HEK293 (cell line): ENCODE measurements at regions not wholly inside any gene's neighbourhood (a gene's known extent, or its start where the extent isn't known, plus 50 kb on each side); places are given as distances from the start of the nearest gene placed in this dataset.

Experiments used
- CTCF ChIA-PET: fragments of 350-600 bp; formaldehyde crosslinking; extraction: SDS; loops from one replicate; lab custom pipeline; 2021; ENCODE audit warnings: antibody characterized with exemption; lab: Yijun Ruan, JAX
- POLR2A ChIA-PET: fragments of 300-600 bp; formaldehyde crosslinking; extraction: SDS; loops from one replicate; lab custom pipeline; 2020; ENCODE audit warnings: antibody characterized with exemption, inconsistent platforms; lab: Yijun Ruan, JAX
- H3K27ac ChIP-seq: fragments of 200-500 bp; sonication (Bioruptor generic); 2 replicates; pipeline ENCODE4 v1.5.1; 2014; ENCODE audit warnings: low read depth, low read length, control low read depth, inconsistent platforms; ENCODE audit errors: extremely low read depth
- H3K36me3 ChIP-seq, 2 experiments: fragments of 200-500 bp in 1 of 2; sonication (Bioruptor generic) in 1 of 2; 1 replicate in 1 of 2; 2 replicates in 1 of 2; pipeline ENCODE4 v1.5.1; 2014 to 2017; ENCODE audit warnings: inconsistent platforms in 2 of 2, low read length in 2 of 2; ENCODE audit not compliant: control insufficient read depth in 2 of 2, insufficient read depth in 1 of 2
- H3K4me1 ChIP-seq: fragments of 200-500 bp; sonication (Bioruptor generic); 2 replicates; pipeline ENCODE4 v1.5.1; 2014; ENCODE audit warnings: mild to moderate bottlenecking, low read length, inconsistent platforms; ENCODE audit not compliant: control insufficient read depth, insufficient read depth
- H3K4me3 ChIP-seq: 2 replicates; pipeline ENCODE4 v1.5.1; 2011; ENCODE audit warnings: low read depth, mild to moderate bottlenecking, control low read depth, low read length, moderate library complexity
- H3K9me3 ChIP-seq: fragments of 200-500 bp; sonication (Bioruptor generic); 2 replicates; pipeline ENCODE4 v1.5.1; 2014; ENCODE audit warnings: low read depth, low read length, inconsistent platforms; ENCODE audit not compliant: control insufficient read depth, insufficient read depth
- GLIS1 ChIP-seq: fragments of 450-650 bp; formaldehyde crosslinking; IDR thresholded peaks from 2 replicates; pipeline ENCODE4 v1.5.1; 2016; ENCODE audit warnings: missing biosample characterization, missing genetic modification characterization
- HOXA7 ChIP-seq: sonication (generic); formaldehyde crosslinking; IDR thresholded peaks from 2 replicates; pipeline ENCODE4 v1.8.1; 2022; ENCODE audit warnings: missing genetic modification reagents, borderline replicate concordance
- KLF1 ChIP-seq: fragments of 450-650 bp; formaldehyde crosslinking; IDR thresholded peaks from 2 replicates; pipeline ENCODE4 v1.5.1; 2016; ENCODE audit warnings: missing biosample characterization, missing genetic modification characterization
- ZBTB48 ChIP-seq: fragments of 450-650 bp; formaldehyde crosslinking; IDR thresholded peaks from 2 replicates; pipeline ENCODE4 v1.5.1; 2016; ENCODE audit warnings: missing biosample characterization, missing genetic modification characterization
- ZNF169 ChIP-seq: fragments of 450-650 bp; formaldehyde crosslinking; IDR thresholded peaks from 2 replicates; pipeline ENCODE4 v1.5.1; 2016; ENCODE audit warnings: missing biosample characterization, missing genetic modification characterization
- ZNF24 ChIP-seq: fragments of 450-650 bp; formaldehyde crosslinking; IDR thresholded peaks from 2 replicates; pipeline ENCODE4 v1.5.1; 2016; ENCODE audit warnings: missing biosample characterization, missing genetic modification characterization
- ZNF354C ChIP-seq: fragments of 450-650 bp; formaldehyde crosslinking; IDR thresholded peaks from 2 replicates; pipeline ENCODE4 v1.5.1; 2016; ENCODE audit warnings: missing biosample characterization, missing genetic modification characterization, low read depth, borderline replicate concordance
- ZNF366 ChIP-seq: fragments of 450-650 bp; formaldehyde crosslinking; conservative IDR thresholded peaks from 2 replicates; pipeline ENCODE4 v1.5.1; 2016; ENCODE audit warnings: missing biosample characterization, missing genetic modification characterization
- ZNF37A ChIP-seq: fragments of 450-650 bp; IDR thresholded peaks from 2 replicates; pipeline ENCODE4 v1.5.1; 2018; ENCODE audit warnings: missing biosample characterization, missing genetic modification characterization
- ZNF449 ChIP-seq: fragments of 450-650 bp; formaldehyde crosslinking; IDR thresholded peaks from 2 replicates; pipeline ENCODE4 v1.5.1; 2017; ENCODE audit warnings: missing biosample characterization, mild to moderate bottlenecking, missing genetic modification characterization, moderate library complexity
- ZNF514 ChIP-seq: fragments of 450-650 bp; formaldehyde crosslinking; IDR thresholded peaks from 2 replicates; pipeline ENCODE4 v1.5.1; 2016; ENCODE audit warnings: missing biosample characterization, missing genetic modification characterization
- ZNF529 ChIP-seq: fragments of 450-650 bp; formaldehyde crosslinking; IDR thresholded peaks from 2 replicates; pipeline ENCODE4 v1.5.1; 2017; ENCODE audit warnings: missing genetic modification characterization, missing biosample characterization; ENCODE audit not compliant: insufficient replicate concordance
- ZNF580 ChIP-seq: fragments of 450-650 bp; formaldehyde crosslinking; IDR thresholded peaks from 2 replicates; pipeline ENCODE4 v1.5.1; 2016; ENCODE audit warnings: missing biosample characterization, missing genetic modification characterization
- ZNF610 ChIP-seq: fragments of 450-650 bp; formaldehyde crosslinking; IDR thresholded peaks from 2 replicates; pipeline ENCODE4 v1.5.1; 2016; ENCODE audit warnings: missing biosample characterization, missing genetic modification characterization, borderline replicate concordance
- ZNF664 ChIP-seq: fragments of 450-650 bp; formaldehyde crosslinking; IDR thresholded peaks from 2 replicates; pipeline ENCODE4 v1.5.1; 2016; ENCODE audit warnings: missing biosample characterization, missing genetic modification characterization
- ZNF677 ChIP-seq: fragments of 450-650 bp; IDR thresholded peaks from 2 replicates; pipeline ENCODE4 v1.5.0; 2018; ENCODE audit warnings: missing biosample characterization, mild to moderate bottlenecking, missing genetic modification characterization, moderate library complexity
- ZNF707 ChIP-seq: fragments of 450-650 bp; formaldehyde crosslinking; IDR thresholded peaks from 2 replicates; pipeline ENCODE4 v1.5.1; 2016; ENCODE audit warnings: missing biosample characterization, missing genetic modification characterization
- ZNF768 ChIP-seq: fragments of 450-650 bp; formaldehyde crosslinking; IDR thresholded peaks from 2 replicates; pipeline ENCODE4 v1.5.1; 2018; ENCODE audit warnings: missing biosample characterization, mild to moderate bottlenecking, missing genetic modification characterization
- ZNF777 ChIP-seq: fragments of 450-650 bp; formaldehyde crosslinking; IDR thresholded peaks from 2 replicates; pipeline ENCODE4 v1.5.1; 2017; ENCODE audit warnings: missing biosample characterization, missing genetic modification characterization, borderline replicate concordance
- ZNF843 ChIP-seq: fragments of 450-650 bp; formaldehyde crosslinking; IDR thresholded peaks from 2 replicates; pipeline ENCODE4 v1.5.1; 2016; ENCODE audit warnings: missing biosample characterization, missing genetic modification characterization
- TF ChIP-seq, protein P1 (sequence below): fragments of 450-650 bp; formaldehyde crosslinking; conservative IDR thresholded peaks from 2 replicates; pipeline ENCODE4 v1.5.1; 2016; ENCODE audit warnings: low read depth, missing biosample characterization, missing genetic modification characterization
- TF ChIP-seq, protein P2 (sequence below): fragments of 450-650 bp; formaldehyde crosslinking; IDR thresholded peaks from 2 replicates; pipeline ENCODE4 v1.5.1; 2016; ENCODE audit warnings: missing biosample characterization, missing genetic modification characterization, low read depth
- TF ChIP-seq, protein P3 (sequence below): fragments of 450-650 bp; formaldehyde crosslinking; IDR thresholded peaks from 2 replicates; pipeline ENCODE4 v1.5.1; 2016; ENCODE audit warnings: missing biosample characterization, missing genetic modification characterization
- TF ChIP-seq, protein P4 (sequence below): fragments of 450-650 bp; formaldehyde crosslinking; IDR thresholded peaks from 2 replicates; pipeline ENCODE4 v1.5.1; 2016; ENCODE audit warnings: missing biosample characterization, missing genetic modification characterization

DNA sequence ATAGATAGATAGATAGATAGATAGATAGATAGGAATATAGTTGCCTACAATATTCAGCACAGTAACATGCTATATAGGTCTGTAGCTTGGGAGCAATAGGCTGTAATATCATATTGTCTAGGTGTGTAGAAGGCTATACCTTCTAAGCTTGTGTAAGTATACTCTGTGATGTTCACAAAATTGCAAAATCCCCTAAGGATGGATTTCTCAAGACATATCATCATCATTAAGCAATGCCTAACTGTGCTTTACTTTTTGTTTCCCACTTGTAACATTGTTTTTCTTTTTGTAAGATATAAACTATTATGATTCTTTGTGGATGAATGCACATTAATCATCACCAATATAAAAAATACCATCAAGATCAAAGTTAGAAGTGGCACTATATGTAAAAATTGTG lies 1905.6 kb downstream of the NCAM2 start:
- ChIA-PET POLR2A (no interaction called here), CTCF (no interaction called here)
- Histone ChIP-seq H3K27ac (no peak overlapping the region), H3K4me1 (no peaks in the 10 kb centered on the region), H3K36me3 (no peaks in the 10 kb centered on the region), H3K4me3 (no peak overlapping the region), H3K9me3 (no peaks in the 10 kb centered on the region; the same call in 1 of the 2 replicates)
- TF ChIP-seq ZNF843 (tag by site-specific recombination): no peak
- no peak for TF ChIP-seq ZBTB48 (tag by site-specific recombination)
- TF ChIP-seq ZNF529 (tag by site-specific recombination): no peak
- no peak for TF ChIP-seq ZNF354C (tag by site-specific recombination)
- TF ChIP-seq, protein P1, sequence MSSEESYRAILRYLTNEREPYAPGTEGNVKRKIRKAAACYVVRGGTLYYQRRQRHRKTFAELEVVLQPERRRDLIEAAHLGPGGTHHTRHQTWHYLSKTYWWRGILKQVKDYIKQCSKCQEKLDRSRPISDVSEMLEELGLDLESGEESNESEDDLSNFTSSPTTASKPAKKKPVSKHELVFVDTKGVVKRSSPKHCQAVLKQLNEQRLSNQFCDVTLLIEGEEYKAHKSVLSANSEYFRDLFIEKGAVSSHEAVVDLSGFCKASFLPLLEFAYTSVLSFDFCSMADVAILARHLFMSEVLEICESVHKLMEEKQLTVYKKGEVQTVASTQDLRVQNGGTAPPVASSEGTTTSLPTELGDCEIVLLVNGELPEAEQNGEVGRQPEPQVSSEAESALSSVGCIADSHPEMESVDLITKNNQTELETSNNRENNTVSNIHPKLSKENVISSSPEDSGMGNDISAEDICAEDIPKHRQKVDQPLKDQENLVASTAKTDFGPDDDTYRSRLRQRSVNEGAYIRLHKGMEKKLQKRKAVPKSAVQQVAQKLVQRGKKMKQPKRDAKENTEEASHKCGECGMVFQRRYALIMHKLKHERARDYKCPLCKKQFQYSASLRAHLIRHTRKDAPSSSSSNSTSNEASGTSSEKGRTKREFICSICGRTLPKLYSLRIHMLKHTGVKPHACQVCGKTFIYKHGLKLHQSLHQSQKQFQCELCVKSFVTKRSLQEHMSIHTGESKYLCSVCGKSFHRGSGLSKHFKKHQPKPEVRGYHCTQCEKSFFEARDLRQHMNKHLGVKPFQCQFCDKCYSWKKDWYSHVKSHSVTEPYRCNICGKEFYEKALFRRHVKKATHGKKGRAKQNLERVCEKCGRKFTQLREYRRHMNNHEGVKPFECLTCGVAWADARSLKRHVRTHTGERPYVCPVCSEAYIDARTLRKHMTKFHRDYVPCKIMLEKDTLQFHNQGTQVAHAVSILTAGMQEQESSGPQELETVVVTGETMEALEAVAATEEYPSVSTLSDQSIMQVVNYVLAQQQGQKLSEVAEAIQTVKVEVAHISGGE (tag by site-specific recombination): no peak
- TF ChIP-seq ZNF777 (tag by site-specific recombination): no peak
- no peak for TF ChIP-seq ZNF610 (tag by site-specific recombination)
- TF ChIP-seq, protein P2, sequence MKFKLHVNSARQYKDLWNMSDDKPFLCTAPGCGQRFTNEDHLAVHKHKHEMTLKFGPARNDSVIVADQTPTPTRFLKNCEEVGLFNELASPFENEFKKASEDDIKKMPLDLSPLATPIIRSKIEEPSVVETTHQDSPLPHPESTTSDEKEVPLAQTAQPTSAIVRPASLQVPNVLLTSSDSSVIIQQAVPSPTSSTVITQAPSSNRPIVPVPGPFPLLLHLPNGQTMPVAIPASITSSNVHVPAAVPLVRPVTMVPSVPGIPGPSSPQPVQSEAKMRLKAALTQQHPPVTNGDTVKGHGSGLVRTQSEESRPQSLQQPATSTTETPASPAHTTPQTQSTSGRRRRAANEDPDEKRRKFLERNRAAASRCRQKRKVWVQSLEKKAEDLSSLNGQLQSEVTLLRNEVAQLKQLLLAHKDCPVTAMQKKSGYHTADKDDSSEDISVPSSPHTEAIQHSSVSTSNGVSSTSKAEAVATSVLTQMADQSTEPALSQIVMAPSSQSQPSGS (tag by site-specific recombination): no peak
- TF ChIP-seq ZNF449 (tag by site-specific recombination): no peak
- TF ChIP-seq ZNF677: no peak
- TF ChIP-seq GLIS1 (tag by site-specific recombination): no peak
- TF ChIP-seq, protein P3, sequence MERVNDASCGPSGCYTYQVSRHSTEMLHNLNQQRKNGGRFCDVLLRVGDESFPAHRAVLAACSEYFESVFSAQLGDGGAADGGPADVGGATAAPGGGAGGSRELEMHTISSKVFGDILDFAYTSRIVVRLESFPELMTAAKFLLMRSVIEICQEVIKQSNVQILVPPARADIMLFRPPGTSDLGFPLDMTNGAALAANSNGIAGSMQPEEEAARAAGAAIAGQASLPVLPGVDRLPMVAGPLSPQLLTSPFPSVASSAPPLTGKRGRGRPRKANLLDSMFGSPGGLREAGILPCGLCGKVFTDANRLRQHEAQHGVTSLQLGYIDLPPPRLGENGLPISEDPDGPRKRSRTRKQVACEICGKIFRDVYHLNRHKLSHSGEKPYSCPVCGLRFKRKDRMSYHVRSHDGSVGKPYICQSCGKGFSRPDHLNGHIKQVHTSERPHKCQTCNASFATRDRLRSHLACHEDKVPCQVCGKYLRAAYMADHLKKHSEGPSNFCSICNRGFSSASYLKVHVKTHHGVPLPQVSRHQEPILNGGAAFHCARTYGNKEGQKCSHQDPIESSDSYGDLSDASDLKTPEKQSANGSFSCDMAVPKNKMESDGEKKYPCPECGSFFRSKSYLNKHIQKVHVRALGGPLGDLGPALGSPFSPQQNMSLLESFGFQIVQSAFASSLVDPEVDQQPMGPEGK (tag by site-specific recombination): no peak

- no peaks in the 10 kb centered on the region for H3K36me3 ChIP-seq
- H3K4me1 ChIP-seq: no peaks in the 10 kb centered on the region
- TF ChIP-seq KLF1 (tag by site-specific recombination): no peak
- TF ChIP-seq ZNF707 (tag by site-specific recombination): no peak
- no peak for TF ChIP-seq ZNF366 (tag by site-specific recombination)
- TF ChIP-seq ZNF169 (tag by site-specific recombination): no peak
- no peak for TF ChIP-seq ZNF24
- TF ChIP-seq ZNF768 (tag by site-specific recombination): no peak
- no peak for TF ChIP-seq HOXA7 (CRISPR knock-in tag)
- TF ChIP-seq ZNF514 (tag by site-specific recombination): no peak
- TF ChIP-seq, protein P4, sequence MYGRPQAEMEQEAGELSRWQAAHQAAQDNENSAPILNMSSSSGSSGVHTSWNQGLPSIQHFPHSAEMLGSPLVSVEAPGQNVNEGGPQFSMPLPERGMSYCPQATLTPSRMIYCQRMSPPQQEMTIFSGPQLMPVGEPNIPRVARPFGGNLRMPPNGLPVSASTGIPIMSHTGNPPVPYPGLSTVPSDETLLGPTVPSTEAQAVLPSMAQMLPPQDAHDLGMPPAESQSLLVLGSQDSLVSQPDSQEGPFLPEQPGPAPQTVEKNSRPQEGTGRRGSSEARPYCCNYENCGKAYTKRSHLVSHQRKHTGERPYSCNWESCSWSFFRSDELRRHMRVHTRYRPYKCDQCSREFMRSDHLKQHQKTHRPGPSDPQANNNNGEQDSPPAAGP (tag by site-specific recombination): no peak
- TF ChIP-seq ZNF37A (tag by site-specific recombination): no peak
- no peak for TF ChIP-seq ZNF664
- no peak for TF ChIP-seq ZNF580
- no peak for TF ChIP-seq ZNF777 (tag by site-specific recombination)
- TF ChIP-seq, all 188 proteins: peak for 0
- CTCF ChIA-PET: no interaction called here
- POLR2A ChIA-PET: no interaction called here
- H3K4me3 ChIP-seq: no peak overlapping the region
- H3K27ac ChIP-seq: no peak overlapping the region
- H3K9me3 ChIP-seq: no peaks in the 10 kb centered on the region; the same call in 1 of the 2 replicates
Observed at GRCh38 chr21:22904385-22904784, 1906.2 kb downstream of the NCAM2 start.
